ENCODE measurements at regions not wholly inside any gene's neighbourhood (a gene's known extent, or its start where the extent isn't known, plus 50 kb on each side); places are given as distances from the start of the nearest gene placed in this dataset.

GRCh38 chr6:15950962-15951569 is 177.8 kb upstream of the MYLIP start:
- TF ChIP-seq CTCF (IDR thresholded peaks at IDR 0.05; ENCODE audit: low read depth, low read length) = no peak
- no peak for TF ChIP-seq EZH2phosphoT487 (IDR thresholded peaks at IDR 0.05; ENCODE audit: low read depth)
